Hematopoietic multipotent progenitor cell (in vitro differentiated cells): ENCODE measurements at regions not wholly inside any gene's neighbourhood (a gene's known extent, or its start where the extent isn't known, plus 50 kb on each side); places are given as distances from the start of the nearest gene placed in this dataset.

ENCODE experiments used
- DNase-seq, 3 donors: peaks; one replicate each; pipeline ENCODE4 v3.0.0-alpha.2; 2011 to 2015; ENCODE audit warnings: low read depth in 2 of 3, low spot score in 2 of 3

DNA sequence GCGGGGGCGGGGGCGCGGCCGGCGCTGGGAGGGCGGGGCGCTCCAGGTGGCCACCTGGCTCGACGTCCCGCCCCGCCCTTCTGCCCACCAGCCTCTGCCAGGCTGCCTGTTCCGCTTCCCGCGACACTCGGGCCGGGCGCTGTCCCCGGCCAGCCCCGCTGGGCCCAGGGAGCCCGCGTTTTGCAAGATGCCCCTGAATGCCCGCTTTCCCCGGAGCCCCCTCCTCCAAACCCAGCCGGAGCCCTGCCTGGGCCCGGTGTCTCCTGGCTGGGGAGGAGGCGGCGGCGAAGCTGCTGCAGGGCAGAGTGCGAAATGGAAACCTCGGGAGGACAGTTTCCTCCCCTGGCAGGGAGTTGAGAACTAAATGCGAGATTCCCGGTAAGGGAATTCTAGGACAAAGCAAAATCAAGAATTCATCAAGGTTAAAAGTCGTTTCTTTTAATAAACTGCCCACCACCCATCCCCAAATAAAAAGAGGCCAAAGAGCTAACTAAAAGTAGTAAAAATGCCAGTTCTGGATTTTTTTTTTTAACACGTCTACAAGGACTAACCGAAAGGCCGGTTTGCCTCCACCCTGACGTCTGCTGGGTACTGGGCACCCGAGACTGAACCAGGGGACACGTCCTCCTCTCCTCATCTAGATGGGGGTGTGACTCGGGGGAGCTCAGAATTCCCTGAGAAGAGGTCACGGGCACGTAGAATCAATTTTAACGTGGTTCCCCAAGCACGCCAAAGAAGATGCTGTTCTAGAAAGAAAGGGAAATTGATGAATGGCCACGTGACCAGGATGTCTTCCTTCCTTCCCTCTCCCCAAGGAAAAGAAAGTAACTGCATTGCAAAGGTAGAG is 200.4 kb upstream of the NFE2L3 start:
- DNase-seq = no peak

DNA sequence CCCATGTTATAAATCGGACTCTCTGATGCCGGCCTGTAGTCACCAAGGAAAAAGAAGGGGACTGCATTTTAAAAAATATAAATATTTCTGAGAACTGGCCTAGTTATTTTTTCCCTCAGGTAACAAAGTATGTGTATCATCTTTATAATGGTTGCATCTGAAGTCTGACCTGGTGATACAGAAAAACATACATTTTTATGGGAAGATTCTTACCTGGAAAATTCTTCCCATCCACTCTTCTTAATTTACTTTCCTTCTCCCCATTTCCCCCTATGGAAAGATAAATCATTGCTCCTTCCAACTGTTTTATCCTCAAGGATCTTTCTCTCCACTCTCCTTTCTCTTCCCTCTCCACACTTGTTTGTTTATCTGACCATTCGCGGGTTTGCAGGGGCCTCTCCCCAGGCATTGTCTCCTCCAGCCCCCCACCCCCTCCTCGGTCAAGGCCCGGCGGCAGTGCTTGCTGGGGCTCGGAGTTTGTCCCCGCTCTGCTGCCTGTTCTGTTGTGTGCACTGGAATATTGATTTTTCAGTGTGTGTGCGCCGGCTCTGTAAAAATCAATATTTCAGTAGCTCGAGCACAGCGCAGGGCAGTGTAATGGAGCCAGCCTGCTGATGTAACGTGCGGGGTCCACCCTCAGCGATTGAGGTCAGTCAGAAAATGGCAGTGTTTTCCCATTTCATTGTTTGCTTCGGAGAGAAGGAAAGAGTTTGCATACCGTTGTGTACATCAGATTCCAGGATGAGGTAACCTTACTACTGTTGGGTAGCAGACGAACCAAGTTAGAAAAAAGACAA is 199.5 kb upstream of the NFE2L3 start:
- DNase-seq = no peak

DNA sequence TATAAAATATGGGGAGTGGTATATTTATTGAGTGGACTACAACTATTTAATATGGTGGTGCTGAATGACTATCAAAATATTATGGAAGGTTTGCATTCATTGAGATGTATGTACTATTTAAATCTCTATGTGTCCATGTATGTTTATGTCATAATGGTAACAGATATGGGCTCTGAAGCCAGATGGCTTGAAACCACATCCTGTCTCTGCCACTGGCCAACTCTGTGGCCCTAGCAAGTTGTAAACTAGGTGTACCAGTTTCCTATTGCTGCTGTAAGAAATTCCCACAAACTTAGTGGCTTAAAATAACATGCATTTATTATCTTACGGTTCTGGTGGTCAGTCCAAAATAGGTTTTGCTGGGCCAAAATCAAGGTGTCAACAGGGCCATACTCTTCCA is 198.1 kb upstream of the NFE2L3 start:
- DNase-seq = no peak

DNA sequence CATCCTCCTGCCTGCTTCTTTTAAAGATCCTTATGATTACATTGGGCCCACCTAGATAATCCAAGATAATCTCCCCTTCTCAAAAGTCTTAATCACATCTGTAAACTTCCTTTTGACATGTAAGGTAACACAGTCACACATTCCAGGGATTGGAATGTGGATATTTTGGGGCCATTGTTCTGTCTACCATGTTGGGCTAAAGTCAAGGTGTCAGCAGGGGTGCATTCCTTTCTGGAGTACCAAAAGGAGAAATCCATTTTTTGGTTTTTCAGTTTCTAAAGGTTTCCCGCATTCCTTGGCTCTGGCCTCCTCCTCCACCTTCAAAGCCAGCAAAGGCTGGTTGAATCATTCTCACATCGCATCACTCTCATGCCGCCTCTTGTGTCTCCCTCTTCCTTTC is 197.6 kb upstream of the NFE2L3 start:
- no peak for DNase-seq

DNA sequence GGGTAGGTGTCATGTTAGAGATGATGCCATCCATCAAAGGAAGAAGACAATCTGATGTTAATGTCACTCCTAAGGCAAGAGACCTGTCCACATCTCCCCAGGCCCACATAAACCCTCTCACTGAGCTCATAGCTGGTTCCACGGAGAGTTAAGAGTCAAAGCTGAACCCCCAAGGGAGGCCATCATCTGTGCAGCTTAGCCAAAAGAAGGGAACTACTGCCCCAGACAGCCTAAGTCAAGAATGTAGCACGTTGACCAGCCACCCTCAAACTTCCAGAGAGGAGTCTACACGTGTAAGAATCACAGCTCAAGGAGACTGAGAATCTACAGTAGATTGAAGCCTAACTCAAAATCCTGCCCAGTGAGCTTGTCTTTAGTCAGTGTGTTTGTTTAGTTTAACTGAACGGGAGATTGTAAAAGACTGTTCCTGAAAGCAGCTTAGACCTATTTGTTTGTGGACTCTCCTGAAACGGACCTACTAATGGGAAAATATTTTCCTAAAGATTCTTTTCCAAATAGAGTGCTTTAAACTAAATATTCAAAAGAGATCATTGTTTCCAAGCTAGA is 192.7 kb upstream of the NFE2L3 start:
- no peak for DNase-seq

DNA sequence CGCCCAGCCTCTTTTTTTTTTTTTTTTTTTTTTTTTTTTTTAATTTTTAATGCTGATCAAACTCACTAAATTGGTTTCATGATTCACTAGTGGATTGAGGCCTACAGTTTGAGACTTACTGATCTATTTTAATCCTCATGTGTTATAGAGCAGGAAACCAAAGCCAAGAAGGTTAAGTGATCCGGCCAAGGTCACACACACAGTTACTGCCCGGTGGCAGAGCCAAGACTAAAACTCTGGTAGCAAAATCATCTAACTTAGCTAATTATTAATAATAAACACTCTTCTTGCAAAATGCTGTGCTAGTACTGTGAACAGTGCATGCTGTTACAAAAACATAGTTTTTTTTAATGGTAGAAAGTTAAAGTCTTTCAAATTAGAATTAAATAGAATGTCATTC is 188.3 kb upstream of the NFE2L3 start:
- DNase-seq = no peak

DNA sequence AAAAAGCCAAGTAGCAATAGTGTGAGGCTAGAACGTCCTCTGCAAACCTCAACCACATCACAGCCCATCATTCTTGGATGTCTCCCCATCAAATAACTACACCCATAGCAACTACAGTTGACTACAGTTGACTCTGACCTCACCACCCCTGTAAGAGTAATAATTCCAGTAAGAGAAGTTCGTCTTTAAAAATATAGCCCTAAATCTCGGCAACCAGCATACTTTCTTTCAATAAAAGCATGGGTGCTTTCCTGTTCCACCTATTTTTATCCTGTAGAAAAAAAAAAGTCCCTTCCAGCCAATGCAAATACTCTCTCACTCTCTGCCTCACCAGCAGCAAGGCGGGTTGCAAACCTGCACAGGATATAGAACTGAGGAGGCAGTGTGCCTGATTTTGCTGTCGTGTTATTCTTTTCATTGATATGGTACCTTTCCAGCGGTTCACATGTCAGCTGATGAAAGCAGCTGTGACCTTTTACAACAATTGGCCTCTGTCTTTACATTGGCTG is 187.5 kb upstream of the NFE2L3 start:
- no peak for DNase-seq

DNA sequence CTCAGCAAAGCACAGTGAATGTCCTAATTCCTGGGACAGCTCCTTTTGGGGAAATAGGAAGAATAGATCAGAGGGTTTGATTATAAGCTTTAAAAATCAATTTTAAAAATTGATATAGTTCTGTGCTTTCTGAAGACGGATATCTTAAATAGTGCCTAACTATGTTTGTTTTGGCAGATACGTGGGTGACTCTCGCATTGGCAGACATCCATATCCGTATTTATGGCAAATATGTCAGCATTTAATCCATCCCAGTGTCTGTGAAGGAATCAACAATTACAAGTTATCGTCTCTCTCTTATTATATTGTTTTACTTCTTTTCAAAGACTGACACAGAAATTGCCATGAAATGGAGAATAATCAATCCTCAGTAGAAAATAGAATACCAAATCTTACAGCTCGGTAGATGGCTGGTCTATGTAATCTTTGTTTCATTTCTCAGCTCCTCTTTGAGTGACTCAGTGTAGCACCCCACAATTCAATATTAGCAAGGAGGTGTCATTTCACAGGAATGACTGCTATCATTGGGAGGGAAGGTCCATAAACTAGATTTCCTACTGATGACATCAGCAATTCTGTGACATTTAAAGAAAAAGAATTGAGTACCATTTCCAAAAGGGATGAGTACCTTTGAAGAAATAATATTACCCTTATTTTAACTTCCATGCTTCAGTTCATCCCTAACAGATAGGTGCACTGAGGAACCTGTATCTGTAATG is 186.4 kb upstream of the NFE2L3 start:
- DNase-seq = no peak

DNA sequence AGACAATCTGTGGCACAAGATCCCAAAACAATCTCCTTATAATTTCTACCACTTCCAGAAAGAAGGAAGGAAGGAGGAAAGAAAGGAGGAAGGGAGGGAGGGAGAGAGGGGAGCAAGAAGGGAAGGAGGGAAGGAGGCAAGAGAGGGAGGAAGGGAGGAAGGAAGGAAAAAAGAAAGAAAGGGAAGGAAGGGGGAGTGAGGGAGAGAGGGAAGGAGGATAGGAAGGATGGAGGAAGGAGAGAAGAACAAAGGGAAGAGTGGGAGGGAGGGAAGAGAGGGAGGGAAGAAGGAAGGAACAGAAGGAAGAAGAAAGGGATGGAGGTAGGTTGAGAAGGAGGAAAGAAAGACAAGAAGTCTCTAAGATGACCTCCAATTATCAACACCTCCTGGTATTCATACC is 185.5 kb upstream of the NFE2L3 start:
- DNase-seq = no peak

DNA sequence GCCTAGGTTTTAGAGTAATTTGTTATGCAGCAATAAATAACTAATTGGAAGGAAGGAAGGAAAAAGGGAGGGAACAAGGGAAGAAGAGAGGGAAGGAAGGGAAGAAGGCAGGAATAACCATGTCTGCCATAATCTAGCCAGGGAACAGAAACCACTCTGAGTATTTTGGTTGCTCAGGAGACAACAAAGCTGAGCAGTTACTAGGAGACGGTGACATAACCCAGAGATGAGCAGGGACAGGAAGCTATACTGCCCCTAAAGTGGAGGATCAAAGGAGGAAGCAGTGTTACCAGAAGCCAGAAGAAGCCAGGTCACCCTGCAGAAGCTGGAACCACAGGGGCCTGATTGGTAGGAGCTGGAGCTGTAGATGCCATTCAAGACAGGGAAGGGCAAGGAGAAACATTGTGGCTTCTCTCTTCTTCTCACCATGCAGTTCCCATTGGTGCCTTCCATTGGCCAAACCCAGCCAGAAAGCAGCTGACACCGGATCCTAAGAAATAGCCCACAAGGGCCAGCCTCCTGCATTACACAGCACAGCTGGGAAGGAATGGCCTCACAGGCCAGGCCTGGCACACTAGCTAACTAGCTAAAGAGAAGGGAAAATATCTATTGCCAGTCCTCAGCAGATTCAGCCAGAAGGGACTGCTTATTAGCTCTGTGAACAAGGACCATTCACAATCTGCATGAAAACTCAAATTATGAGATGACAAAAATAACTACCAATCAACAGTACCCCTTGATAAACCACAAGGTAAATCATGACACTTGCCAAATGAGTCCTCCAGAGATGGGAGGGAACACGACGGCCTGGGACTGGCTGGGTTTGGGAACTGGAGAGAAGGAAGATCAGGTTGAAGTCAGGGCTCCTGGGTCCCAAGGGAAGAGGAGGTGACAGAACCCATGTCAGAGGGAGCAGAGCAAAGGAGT is 184.5 kb upstream of the NFE2L3 start:
- no peak for DNase-seq

DNA sequence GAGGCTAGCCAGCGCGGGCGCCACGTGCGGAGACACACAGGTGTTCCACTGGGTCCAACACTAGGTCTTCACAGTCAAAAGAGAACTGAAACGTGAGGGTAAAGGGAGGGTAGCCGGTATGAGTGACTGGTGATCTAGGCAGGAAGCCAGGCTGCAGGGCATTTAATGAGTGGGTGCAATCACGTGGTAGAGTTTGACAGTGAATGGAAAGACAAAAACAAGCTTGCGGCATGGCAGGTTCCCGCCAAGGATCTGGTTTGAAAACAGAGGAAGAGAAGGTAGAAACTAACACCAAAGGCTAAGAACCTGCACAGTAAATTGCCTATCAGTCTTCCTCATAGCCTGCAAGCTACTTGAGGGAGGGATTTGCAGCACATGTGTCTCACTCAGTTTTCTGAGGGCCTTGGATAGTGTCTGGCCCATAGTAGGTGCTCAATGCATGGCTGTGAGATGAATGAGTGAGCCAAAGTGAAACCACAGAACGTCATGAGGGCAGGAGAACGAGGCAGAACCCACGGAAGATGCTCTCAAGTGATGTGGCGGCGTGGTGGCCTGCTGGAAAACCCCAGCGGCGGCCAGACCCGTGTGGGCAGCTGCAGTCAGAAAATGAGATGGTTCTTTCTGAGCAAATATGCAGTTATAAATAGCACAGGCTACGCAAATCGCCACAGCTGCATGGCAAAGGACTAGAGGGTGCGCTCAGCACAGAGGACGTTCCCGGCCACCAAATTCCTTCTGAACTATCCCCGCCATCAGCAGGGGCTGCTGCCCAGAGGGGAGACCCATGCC is 183.6 kb upstream of the NFE2L3 start:
- DNase-seq = no peak

DNA sequence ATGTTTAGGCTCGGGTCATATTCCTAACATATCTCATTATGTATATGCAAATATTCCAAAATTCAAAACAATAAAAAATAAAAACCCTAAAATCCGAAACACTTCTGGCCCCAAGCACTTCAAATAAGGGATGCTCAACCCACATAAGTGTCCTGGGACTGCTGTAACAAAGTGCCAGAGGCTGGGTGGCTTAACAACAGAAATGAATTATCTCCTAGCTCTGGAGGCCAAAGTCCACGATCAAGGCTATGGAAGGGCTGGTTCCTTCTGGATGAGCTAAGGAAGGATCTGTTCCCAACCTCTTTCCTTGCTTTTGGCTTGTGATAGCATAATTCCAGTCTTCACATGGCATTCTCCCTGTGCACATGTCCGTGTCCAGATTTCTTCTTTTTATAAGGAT is 181.6 kb upstream of the NFE2L3 start:
- DNase-seq = no peak

DNA sequence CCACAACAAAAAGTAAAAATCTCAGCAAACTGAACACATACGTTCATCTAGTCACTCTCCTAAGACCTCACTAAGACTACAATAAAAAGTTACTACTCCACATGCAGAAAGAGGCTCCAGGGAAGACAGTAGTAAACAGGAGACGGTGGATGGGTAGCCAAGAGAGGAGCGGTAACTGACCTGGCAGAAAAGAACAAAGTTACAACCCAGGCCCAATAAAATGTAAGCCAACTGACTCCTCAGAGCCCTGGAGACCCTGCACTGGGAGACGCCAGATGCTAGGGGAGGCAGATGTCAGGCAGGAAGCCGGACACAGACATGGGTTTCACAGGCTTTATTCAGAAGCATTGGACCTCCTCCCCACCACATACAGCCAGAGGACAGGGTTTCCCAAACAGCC is 181.1 kb upstream of the NFE2L3 start:
- DNase-seq = no peak

DNA sequence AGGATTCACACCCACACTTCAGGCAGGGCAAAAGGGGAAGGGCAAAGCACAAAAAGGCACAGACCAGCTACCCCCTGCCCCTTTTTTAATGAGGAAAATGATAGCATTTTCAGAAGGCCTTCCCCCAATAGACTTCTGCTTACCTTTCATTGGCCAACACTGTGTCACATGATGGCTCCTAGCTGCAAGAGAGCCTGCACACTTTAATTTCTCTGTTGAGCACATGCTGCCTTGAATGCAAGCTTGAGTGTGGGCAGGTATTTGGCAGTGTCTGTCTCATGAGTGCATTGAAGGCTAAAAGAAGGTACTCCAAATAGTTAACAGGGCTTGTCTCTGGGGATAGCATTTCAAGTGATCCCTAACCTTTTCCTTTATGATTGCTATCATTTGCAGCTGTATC is 175.4 kb upstream of the NFE2L3 start:
- no peak for DNase-seq

DNA sequence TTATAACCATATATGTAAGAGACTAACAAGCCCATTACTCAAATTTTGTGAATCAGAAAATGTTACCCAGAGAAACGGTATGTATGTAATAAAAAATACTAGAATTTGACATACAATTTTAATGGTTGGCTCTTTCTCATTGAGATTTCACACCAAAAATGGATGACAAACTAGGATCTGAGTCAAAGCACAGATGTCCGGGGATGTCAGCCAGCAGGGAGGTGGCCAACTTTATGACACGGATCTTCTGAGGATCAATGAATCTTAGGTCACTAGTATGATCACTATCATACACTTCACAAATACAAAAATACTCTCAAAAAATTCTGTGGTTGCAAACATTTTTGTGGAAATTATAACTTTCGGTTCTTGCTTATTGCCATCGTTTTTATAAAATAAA is 173.5 kb upstream of the NFE2L3 start:
- DNase-seq = no peak

DNA sequence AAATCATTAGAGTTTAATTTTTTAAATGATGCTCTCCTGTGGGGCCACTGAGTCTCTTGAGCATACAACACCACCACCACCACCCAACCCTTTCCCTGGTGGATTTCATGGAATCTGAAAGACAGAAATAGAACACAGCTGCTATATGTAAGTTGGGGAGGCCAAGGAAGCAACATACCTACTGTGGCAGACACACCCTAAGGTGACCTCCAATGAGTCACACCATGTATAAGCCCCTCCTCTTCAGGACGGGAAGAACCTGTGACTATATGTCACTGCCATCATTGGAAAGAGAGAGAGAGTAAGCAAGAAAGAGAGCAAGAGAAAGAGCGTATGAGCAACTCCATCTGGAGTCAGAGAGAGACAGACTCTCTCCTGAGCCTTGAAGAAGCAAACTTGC is 172.4 kb upstream of the NFE2L3 start:
- DNase-seq = no peak

DNA sequence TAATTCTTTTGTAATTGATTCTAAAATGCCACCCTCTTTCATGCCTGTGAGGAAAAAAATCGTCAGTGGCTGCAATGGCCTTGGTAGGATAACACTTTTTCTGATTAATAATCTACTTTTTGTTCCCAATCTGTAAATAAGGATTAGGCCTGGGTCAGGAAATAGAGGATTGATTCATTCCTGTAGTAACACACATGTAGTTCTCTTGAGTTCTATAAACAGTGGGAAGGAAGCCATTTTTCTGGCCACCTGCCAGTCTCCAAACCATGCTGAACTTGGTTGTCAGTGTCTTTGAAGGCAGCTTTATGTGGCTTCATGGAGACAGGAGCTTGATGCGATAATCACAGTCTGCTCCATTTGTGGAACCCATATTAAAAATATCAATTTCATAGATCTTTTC is 169.3 kb upstream of the NFE2L3 start:
- no peak for DNase-seq

DNA sequence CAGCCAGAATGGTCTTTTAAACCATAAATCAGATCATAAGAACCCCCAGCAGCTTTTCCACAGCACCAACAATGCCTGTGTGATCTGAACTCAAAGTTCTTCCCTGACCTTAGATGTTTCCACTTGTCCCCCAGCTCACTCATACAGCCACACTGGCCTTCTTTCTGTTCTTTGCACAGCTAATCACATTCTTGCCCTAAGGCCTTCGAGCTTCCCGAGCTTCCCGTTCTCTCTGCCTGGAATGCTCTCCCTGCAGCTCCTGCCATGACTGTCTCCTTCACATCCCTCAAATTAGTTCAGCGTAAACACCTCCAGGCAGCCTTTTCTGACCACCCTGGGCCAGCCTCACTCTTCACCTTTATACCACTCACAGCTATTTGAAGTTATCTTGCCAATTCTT is 166.8 kb upstream of the NFE2L3 start:
- DNase-seq = no peak

DNA sequence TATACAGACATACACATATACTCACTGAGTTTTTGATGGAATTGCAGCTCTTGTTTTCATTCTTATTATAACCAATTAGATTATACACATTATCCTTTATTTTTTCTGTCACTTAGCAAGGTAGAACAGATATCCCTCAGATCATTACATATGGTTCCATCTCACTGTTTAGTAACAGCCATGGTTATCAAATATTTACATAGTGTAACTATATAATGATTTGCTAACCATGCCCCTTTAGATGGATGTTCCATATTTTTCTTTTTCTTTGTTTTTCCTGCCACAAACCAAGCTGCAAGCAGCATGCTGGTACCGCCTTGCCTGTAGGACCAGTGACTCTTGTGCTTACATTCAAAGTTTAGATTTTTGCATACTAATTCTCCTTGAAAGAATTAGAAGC is 163.4 kb upstream of the NFE2L3 start:
- no peak for DNase-seq
